Sigmoid colon (tissue), 6 donors: ENCODE measurements at regions not wholly inside any gene's neighbourhood (a gene's known extent, or its start where the extent isn't known, plus 50 kb on each side); places are given as distances from the start of the nearest gene placed in this dataset.

ENCODE experiments used
- DNase-seq: peaks from one replicate; pipeline ENCODE4 v3.0.0-alpha.2; 2019
- H3K27ac ChIP-seq, 4 donors: fragments of 200-600 bp; sonication (generic); one replicate each; pipeline ENCODE4 v1.5.1; 2016 to 2019; ENCODE audit warnings: mild to moderate bottlenecking in 1 of 4
- H3K27me3 ChIP-seq, 3 donors: fragments of 200-600 bp; sonication (generic); one replicate each; pipeline ENCODE4 v1.5.1; 2019; ENCODE audit warnings: mild to moderate bottlenecking in 1 of 3
- H3K36me3 ChIP-seq, 4 donors: fragments of 200-600 bp; sonication (generic); one replicate each; pipeline ENCODE4 v1.5.1; 2016 to 2019
- H3K4me1 ChIP-seq, 4 donors: fragments of 200-600 bp; sonication (generic); one replicate each; pipeline ENCODE4 v1.5.1; 2017 to 2019
- H3K4me3 ChIP-seq, 4 donors: fragments of 200-600 bp; sonication (generic); one replicate each; pipeline ENCODE4 v1.5.1; 2017 to 2019; ENCODE audit warnings: mild to moderate bottlenecking in 2 of 4, moderate library complexity in 1 of 4
- H3K9me3 ChIP-seq, 4 donors: fragments of 200-600 bp in 3 of 4; sonication (generic) in 3 of 4; one replicate each; pipeline versions ENCODE4 v1.5.1 to v1.6.1; 2013 to 2019
- CTCF ChIP-seq, 4 experiments: fragments of 450-650 bp in 3 of 4; fragments of 200-600 bp in 1 of 4; IDR thresholded peaks; one replicate each; pipeline ENCODE4 v1.5.1; 2016 to 2019; ENCODE audit warnings: antibody characterized with exemption in 4 of 4, mild to moderate bottlenecking in 3 of 4, moderate library complexity in 2 of 4
- EP300 ChIP-seq, 4 donors: sonication (generic); formaldehyde crosslinking; IDR thresholded peaks; one replicate each; pipeline ENCODE4 v1.6.1; 2017; ENCODE audit warnings: antibody characterized with exemption in 4 of 4
- POLR2A ChIP-seq, 2 donors: fragments of 450-650 bp; IDR thresholded peaks; one replicate each; pipeline ENCODE4 v1.6.1; 2016; ENCODE audit warnings: antibody characterized with exemption in 2 of 2, mild to moderate bottlenecking in 2 of 2, moderate library complexity in 2 of 2
- POLR2AphosphoS5 ChIP-seq, 4 donors: sonication (generic); formaldehyde crosslinking; IDR thresholded peaks; one replicate each; pipeline ENCODE4 v1.6.1; 2017; ENCODE audit warnings: antibody characterized with exemption in 4 of 4
- WGBS, 2 donors: extraction: QIAGEN DNeasy Blood & Tissue Kit; methylation state at CpG; one replicate each; pipeline ENCODE4 v1.1.7; 2013; 5-methylcytosine and 5-hydroxymethylcytosine counted together
- intact Hi-C: fragments of 100-400 bp; cut with DNase I; formaldehyde crosslinking; loops from one replicate; pipeline ENCODE4 v1.15.1; 2023
- donor health status: healthy with polysubstance abuse.
- donor health status: healthy.

- TF ChIP-seq POLR2AphosphoS5 (IDR thresholded peaks at IDR 0.05) (no peak), CTCF (IDR thresholded peaks at IDR 0.05) (no peak), EP300 (IDR thresholded peaks at IDR 0.05) (no peak), POLR2A (IDR thresholded peaks at IDR 0.05) (no peak)
- DNase-seq: no peak
- no peaks in the 10 kb centered on the region for H3K36me3 ChIP-seq
- intact Hi-C loops: no loop called here
- H3K27ac ChIP-seq: no peak overlapping the region
- 85% methylated on average over 9 of the region's 9 CpGs for WGBS, 2 donors
- no peaks in the 10 kb centered on the region for H3K9me3 ChIP-seq
- H3K4me1 ChIP-seq: peaks cover 0 to 7% (median 7%) of the 10 kb centered on the region in 4 donors
- H3K27me3 ChIP-seq: peaks cover 0 to 13% (median 6%) of the 10 kb centered on the region in 3 donors
- no peak overlapping the region for H3K4me3 ChIP-seq
Measured at GRCh38 chr12:38141861-38142260, 174.7 kb upstream of the ALG10B start.

GRCh38 chr12:38142974-38143373 is 173.6 kb upstream of the ALG10B start:
- H3K27me3 ChIP-seq: peaks cover 0 to 6% (median 6%) of the 10 kb centered on the region in 3 donors
- H3K9me3 ChIP-seq: no peaks in the 10 kb centered on the region
- DNase-seq: no peak
- H3K4me3 ChIP-seq: no peak overlapping the region
- no peaks in the 10 kb centered on the region for H3K36me3 ChIP-seq
- H3K4me1 ChIP-seq: peaks cover 0 to 7% (median 6%) of the 10 kb centered on the region in 4 donors
- WGBS, 2 donors: 62 to 90% methylated on average over 5 of the region's 5 CpGs
- no peak overlapping the region for H3K27ac ChIP-seq
- TF ChIP-seq POLR2AphosphoS5 (IDR thresholded peaks at IDR 0.05): no peak
- TF ChIP-seq POLR2A (IDR thresholded peaks at IDR 0.05): no peak
- no peak for TF ChIP-seq CTCF (IDR thresholded peaks at IDR 0.05)
- no peak for TF ChIP-seq EP300 (IDR thresholded peaks at IDR 0.05)
- intact Hi-C loops: no loop called here

DNA sequence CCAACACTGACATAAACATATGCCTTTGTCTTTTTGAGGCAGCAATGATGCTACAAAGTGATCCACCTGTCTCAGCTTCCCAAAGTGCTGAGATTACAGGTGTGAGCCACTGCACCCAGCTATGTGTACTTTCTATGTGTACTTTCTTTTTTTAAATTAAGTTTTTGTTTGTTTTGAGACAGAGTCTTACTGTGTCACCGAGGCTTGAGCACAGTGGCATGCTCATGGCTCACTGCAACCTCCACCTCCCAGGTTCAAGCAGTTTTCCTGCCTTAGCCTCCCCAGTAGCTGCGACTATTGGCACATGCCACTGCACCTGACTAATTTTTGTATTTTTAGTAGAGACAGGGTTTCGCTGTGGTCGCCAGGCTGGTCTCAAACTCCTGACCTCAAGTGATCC is 172.5 kb upstream of the ALG10B start:
- Histone ChIP-seq H3K27me3 (no peaks in the 10 kb centered on the region), H3K27ac (no peak overlapping the region), H3K36me3 (no peaks in the 10 kb centered on the region), H3K4me1 (no peaks in the 10 kb centered on the region), H3K9me3 (no peaks in the 10 kb centered on the region), H3K4me3 (no peak overlapping the region)
- intact Hi-C loops: no loop called here
- TF ChIP-seq CTCF (IDR thresholded peaks at IDR 0.05): no peak
- TF ChIP-seq POLR2AphosphoS5 (IDR thresholded peaks at IDR 0.05): no peak
- TF ChIP-seq EP300 (IDR thresholded peaks at IDR 0.05): no peak
- no peak for TF ChIP-seq POLR2A (IDR thresholded peaks at IDR 0.05)
- 69 to 81% methylated on average over 4 of the region's 4 CpGs for WGBS, 2 donors
- no peak for DNase-seq

DNA sequence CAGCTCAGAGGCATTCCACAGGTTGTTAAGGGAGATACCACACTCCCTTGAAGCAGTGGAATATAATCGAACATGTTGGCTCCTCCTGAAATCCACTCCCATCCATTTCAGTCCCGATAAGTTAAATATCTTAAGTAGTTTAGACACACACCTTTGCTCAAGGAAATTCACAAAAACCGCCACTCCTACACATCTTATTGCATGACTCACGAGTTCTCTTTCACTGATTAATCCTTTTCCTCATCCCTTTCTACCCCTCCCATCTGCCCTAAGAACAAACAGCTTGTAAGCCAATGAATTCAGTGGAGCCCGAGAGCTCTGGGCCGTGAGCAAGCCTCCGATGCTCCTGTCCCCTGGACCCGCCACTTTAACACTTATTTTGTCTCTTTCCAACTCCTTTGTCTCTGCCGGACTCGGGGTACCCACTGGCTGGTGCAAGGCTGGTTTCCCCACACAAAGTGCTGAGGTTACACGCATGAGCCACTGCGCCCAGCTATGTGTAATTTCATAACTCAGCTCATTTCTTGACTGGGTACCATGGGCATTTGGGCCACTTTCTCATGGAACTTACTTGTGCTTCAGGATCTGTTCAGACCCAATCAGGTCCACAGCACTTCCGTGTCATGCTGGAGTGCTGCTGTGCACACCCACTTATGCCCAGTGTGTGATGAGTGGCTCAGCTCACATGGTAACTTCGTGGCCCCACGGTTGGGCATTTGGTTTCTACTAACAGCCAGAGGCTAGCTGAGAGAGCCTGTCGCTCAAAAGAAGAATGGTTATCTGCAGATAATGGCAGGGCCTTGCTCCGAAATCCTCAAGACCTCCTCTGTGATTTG is 171.8 kb upstream of the ALG10B start:
- TF ChIP-seq CTCF (IDR thresholded peaks at IDR 0.05) (no peak), EP300 (IDR thresholded peaks at IDR 0.05) (no peak), POLR2A (IDR thresholded peaks at IDR 0.05) (no peak), POLR2AphosphoS5 (IDR thresholded peaks at IDR 0.05) (no peak)
- WGBS, 2 donors: 73 to 77% methylated on average over 17 of the region's 17 CpGs
- intact Hi-C loops: no loop called here

More for the DNA sequence above, 171.8 kb upstream of the ALG10B start:
- H3K36me3 ChIP-seq: no peaks in the 10 kb centered on the region
- peaks cover 0 to 2% (median 0%) of the 10 kb centered on the region in 4 donors for H3K9me3 ChIP-seq
- DNase-seq: no peak
- no peak overlapping the region for H3K27ac ChIP-seq
- no peaks in the 10 kb centered on the region for H3K27me3 ChIP-seq
- no peak overlapping the region for H3K4me3 ChIP-seq
- H3K4me1 ChIP-seq: no peaks in the 10 kb centered on the region
